SH-SY5Y (cell line): ENCODE measurements at regions not wholly inside any gene's neighbourhood (a gene's known extent, or its start where the extent isn't known, plus 50 kb on each side); places are given as distances from the start of the nearest gene placed in this dataset.

Experiments
- GATA2 ChIP-seq: IDR thresholded peaks from 2 replicates; pipeline ENCODE4 v1.6.1; 2011; ENCODE audit warnings: mild to moderate bottlenecking, low read depth, low read length
- GATA3 ChIP-seq: IDR thresholded peaks from 2 replicates; pipeline ENCODE4 v1.6.1; 2011; ENCODE audit warnings: low read depth, mild to moderate bottlenecking, low read length, moderate library complexity

GRCh38 chr6:163901681-163902080 is 487.2 kb downstream of the QKI start:
- TF ChIP-seq GATA2 (no peak), GATA3 (no peak)
